ENCODE measurements at regions not wholly inside any gene's neighbourhood (a gene's known extent, or its start where the extent isn't known, plus 50 kb on each side); places are given as distances from the start of the nearest gene placed in this dataset.

- TF ChIP-seq POLR2AphosphoS5 (IDR thresholded peaks at IDR 0.05) (no peak), EP300 (IDR thresholded peaks at IDR 0.05) (no peak), CTCF (IDR thresholded peaks at IDR 0.05) (no peak), POLR2A (IDR thresholded peaks at IDR 0.05) (no peak)
- Histone ChIP-seq H3K27ac (no peak overlapping the region), H3K27me3 (no peaks in the 10 kb centered on the region), H3K36me3 (no peaks in the 10 kb centered on the region), H3K4me1 (no peaks in the 10 kb centered on the region), H3K9me3 (no peaks in the 10 kb centered on the region), H3K4me3 (no peak overlapping the region)
- DNase-seq (no peak), ATAC-seq (ENCODE audit: low FRiP score in 2 of 2) (no peak)
Measured at GRCh38 chr2:48065096-48065495, 158.8 kb upstream of the FBXO11 start.

GRCh38 chr2:48066000-48066399, 159.7 kb upstream of the FBXO11 start:
- Histone ChIP-seq H3K4me3 (no peak overlapping the region), H3K27ac (no peak overlapping the region), H3K36me3 (no peaks in the 10 kb centered on the region), H3K27me3 (no peaks in the 10 kb centered on the region), H3K9me3 (no peaks in the 10 kb centered on the region), H3K4me1 (no peaks in the 10 kb centered on the region)
- DNase-seq (no peak), ATAC-seq (ENCODE audit: low FRiP score in 2 of 2) (no peak)
- TF ChIP-seq POLR2A (IDR thresholded peaks at IDR 0.05) (no peak), POLR2AphosphoS5 (IDR thresholded peaks at IDR 0.05) (no peak), EP300 (IDR thresholded peaks at IDR 0.05) (no peak), CTCF (IDR thresholded peaks at IDR 0.05) (no peak)
- 58 to 73% methylated on average over 2 of the region's 2 CpGs for WGBS, 2 donors

- Histone ChIP-seq H3K27me3 (no peaks in the 10 kb centered on the region), H3K9me3 (no peaks in the 10 kb centered on the region), H3K4me1 (no peaks in the 10 kb centered on the region), H3K4me3 (no peak overlapping the region), H3K27ac (no peak overlapping the region), H3K36me3 (no peaks in the 10 kb centered on the region)
- DNase-seq (no peak), ATAC-seq (ENCODE audit: low FRiP score in 2 of 2) (no peak)
- TF ChIP-seq CTCF (IDR thresholded peaks at IDR 0.05) (no peak), POLR2A (IDR thresholded peaks at IDR 0.05) (no peak), POLR2AphosphoS5 (IDR thresholded peaks at IDR 0.05) (no peak), EP300 (IDR thresholded peaks at IDR 0.05) (no peak)
Measured at GRCh38 chr2:48069769-48070168, 163.5 kb upstream of the FBXO11 start.

GRCh38 chr2:48070415-48070814, 164.1 kb upstream of the FBXO11 start:
- no peaks in the 10 kb centered on the region for H3K27me3 ChIP-seq
- no peak overlapping the region for H3K4me3 ChIP-seq
- WGBS, 2 donors, result 90 to 92% methylated on average over 3 of the region's 3 CpGs
- H3K27ac ChIP-seq, result no peak overlapping the region
- H3K9me3 ChIP-seq, result no peaks in the 10 kb centered on the region
- no peaks in the 10 kb centered on the region for H3K36me3 ChIP-seq
- H3K4me1 ChIP-seq, result no peaks in the 10 kb centered on the region
- TF ChIP-seq CTCF (IDR thresholded peaks at IDR 0.05), result no peak
- no peak for TF ChIP-seq EP300 (IDR thresholded peaks at IDR 0.05)
- TF ChIP-seq POLR2AphosphoS5 (IDR thresholded peaks at IDR 0.05), result no peak
- no peak for TF ChIP-seq POLR2A (IDR thresholded peaks at IDR 0.05)
- no peak for DNase-seq
- ATAC-seq (ENCODE audit: low FRiP score in 2 of 2), result no peak

- Histone ChIP-seq H3K4me3 (no peak overlapping the region), H3K27ac (no peak overlapping the region), H3K36me3 (no peaks in the 10 kb centered on the region), H3K4me1 (no peaks in the 10 kb centered on the region), H3K27me3 (no peaks in the 10 kb centered on the region), H3K9me3 (no peaks in the 10 kb centered on the region)
- no peak for ATAC-seq (ENCODE audit: low FRiP score in 2 of 2)
- DNase-seq, result no peak
- TF ChIP-seq CTCF (IDR thresholded peaks at IDR 0.05), result no peak
- TF ChIP-seq POLR2A (IDR thresholded peaks at IDR 0.05), result no peak
- no peak for TF ChIP-seq EP300 (IDR thresholded peaks at IDR 0.05)
- TF ChIP-seq POLR2AphosphoS5 (IDR thresholded peaks at IDR 0.05), result no peak
- WGBS, 2 donors, result 86 to 89% methylated on average over 5 of the region's 5 CpGs
Measured at GRCh38 chr2:48072583-48072982, 166.3 kb upstream of the FBXO11 start.
